HG02588 (cell line): ENCODE measurements at regions not wholly inside any gene's neighbourhood (a gene's known extent, or its start where the extent isn't known, plus 50 kb on each side); places are given as distances from the start of the nearest gene placed in this dataset.
"Not testable (repeated sequence)": the region's sequence is repeated elsewhere in the genome, so short reads cannot be mapped to it uniquely, and the experiment has no call there.

Source experiments
- ATAC-seq: cut with Tn5 transposase; IDR thresholded peaks from one replicate; pipeline ENCODE4 v1.9.1; 2021; ENCODE audit warnings: mild to moderate bottlenecking, moderate library complexity; ENCODE audit not compliant: unreplicated experiment

DNA sequence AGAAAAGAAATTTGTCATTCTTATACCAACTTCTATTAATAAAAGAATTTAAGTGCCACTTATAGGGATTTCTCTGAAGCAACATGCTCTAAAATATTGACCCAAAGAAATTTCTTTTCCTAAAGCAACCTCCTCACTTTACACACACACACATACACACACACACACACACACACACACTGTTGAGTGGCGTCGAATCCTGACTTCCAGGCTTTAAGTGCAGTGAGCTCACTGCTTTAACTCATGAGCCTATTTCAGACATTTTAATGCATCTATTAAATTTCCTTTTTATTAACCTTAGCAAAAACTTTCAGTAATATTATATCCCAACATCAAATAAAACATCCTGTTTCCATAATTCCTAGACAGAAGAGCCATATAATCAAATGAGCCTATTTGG is 229.1 kb upstream of the ACVR2A start:
- no peak for ATAC-seq

GRCh38 chr2:147614979-147615470 is 229.8 kb upstream of the ACVR2A start:
- ATAC-seq: no peak

GRCh38 chr2:147614471-147614870 is 230.4 kb upstream of the ACVR2A start:
- no peak for ATAC-seq

DNA sequence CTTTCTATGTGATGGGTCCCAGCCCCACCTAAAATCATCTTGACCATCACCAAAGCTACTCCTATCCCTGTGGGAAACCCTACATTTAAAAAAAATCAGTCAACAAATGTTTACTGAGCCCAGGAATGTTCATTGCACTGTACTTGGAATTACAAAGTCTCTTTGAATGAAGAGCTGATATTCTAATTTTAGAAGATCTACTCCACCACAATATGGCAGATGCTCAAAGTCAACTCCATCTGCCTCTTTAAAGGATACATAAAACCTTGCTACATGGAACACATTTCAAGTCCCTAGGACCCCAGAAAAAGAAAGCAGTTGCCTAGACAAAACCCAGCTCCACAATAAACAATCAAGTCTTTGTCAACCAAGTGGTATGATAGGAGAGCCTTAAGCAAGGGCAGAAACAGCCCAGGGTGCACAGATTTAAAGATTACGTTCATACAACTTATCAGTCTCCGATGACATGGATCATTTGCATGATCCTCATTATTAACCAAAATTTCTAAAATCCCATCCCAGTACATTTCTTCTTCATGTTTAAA is 234.3 kb upstream of the ACVR2A start:
- no peak for ATAC-seq

DNA sequence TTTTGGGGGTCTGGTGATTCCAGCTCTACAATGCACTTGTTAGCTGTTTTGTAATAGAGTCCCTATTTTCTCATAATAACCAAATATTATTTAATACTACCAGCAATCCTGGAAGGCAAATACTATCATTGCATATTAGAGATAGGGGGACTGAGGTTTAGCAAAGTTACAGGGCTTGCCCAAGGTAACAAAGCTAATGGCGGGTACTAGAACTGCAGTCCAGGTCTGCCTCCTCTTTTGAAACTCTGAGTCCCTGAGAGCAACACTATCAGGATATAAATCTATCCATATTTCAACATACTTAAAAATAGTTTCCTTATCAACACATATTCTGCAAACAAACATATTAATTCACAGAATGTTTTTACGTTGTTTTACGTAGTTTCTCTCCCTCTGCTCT is 235.5 kb upstream of the ACVR2A start:
- no peak for ATAC-seq

DNA sequence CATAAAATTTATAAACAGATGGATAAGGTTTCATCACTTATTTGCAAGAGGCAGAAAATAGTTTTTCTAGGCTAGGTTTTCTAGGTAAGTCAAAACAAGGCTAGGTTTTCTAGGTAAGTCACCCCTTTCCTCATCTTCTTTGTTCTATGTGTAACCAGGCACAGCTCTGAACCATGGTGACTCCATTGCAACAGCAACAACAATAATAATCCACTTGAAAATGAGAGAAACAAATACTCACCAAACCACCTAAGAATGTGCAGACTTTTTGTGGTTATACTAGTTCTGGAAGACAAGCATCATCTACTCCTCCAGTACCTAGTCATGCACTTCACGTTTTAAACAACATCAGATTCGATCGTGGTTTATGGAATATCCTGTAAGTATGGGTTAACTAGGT is 237.4 kb upstream of the ACVR2A start:
- no peak for ATAC-seq

- ATAC-seq: no peak
Measured at GRCh38 chr2:147603876-147604275, 241.0 kb upstream of the ACVR2A start.

DNA sequence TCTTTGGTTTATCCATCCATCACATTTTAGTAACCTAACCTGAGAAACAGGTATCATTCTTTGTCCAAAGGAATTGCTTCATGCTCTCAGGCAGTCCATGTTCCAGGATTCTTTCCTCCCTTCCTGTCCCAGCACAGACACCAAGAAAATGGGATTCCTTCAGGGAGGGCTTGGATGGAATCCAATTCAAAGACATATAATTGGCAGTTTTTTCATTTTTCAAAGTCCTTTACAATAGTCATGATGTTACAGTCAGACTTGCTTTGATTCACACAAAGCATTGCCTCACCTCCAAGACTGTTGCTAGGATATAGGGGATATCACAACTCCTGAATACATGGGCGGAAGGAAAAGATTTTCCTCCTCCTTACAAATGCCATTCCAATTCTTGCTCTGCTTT is 241.4 kb upstream of the ACVR2A start:
- no peak for ATAC-seq

DNA sequence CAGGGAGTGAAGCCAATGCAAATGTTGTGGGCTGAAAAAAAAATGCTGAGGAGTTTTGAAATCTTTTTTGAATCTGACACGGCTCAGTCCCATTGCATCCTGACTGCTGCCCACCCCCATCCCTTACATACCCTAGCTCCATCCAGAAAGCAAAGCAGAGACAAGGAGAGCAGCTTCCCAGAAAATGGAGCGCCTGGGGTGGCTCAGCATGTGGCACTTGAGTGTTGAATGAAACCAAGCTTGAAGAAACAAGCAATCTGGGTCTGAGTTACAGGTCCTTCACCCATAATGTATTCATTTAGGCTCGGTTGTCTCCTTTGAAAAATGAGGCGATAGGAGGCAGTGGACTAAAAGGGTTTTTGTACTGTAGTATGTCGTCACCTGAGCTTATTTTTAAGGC is 244.2 kb upstream of the ACVR2A start:
- ATAC-seq: no peak

- no peak for ATAC-seq
Measured at GRCh38 chr2:147600223-147600622, 244.6 kb upstream of the ACVR2A start.

- ATAC-seq: no peak
Measured at GRCh38 chr2:147595200-147595599, 249.6 kb upstream of the ACVR2A start.

DNA sequence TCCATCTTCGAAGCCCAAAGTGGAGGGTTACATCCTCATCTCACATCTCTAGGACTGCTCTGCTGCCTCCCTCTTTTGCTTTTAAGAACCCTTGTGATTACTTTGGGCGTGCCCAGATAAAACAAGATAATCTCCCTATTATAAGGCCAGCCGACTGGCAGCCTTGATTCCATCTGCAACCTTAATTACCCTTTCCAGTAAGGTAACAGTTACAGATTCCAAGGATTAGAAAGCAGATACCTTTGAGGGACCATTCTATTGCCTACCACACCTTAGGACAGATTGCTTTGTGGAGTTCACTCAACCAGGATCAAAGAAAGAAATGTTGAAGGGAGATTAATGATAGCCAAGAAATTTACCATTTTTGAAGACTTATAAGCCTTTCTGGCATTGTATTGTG is 250.8 kb upstream of the ACVR2A start:
- ATAC-seq: no peak

DNA sequence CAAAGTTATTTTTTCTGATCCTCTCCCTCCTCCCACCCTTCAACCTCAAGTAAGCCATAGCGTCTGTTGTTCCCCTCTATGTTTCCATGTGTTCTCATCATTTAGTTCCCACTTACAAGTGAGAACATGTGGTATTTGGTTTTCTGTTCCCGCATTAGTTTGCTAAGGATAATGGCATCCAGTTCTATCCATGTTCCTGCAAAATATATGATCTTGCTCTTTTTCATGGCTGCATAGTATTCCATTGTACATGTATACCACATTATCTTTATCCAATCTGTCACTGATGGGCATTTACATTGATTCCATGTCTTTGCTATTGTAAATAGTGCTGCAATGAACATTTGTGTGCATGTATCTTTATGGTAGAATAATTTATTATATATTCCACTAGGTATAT is 252.0 kb upstream of the ACVR2A start:
- not testable (repeated sequence) for ATAC-seq

GRCh38 chr2:147589127-147589526 is 255.7 kb upstream of the ACVR2A start:
- no peak for ATAC-seq

- no peak for ATAC-seq
Measured at GRCh38 chr2:147588191-147588590, 256.6 kb upstream of the ACVR2A start.

DNA sequence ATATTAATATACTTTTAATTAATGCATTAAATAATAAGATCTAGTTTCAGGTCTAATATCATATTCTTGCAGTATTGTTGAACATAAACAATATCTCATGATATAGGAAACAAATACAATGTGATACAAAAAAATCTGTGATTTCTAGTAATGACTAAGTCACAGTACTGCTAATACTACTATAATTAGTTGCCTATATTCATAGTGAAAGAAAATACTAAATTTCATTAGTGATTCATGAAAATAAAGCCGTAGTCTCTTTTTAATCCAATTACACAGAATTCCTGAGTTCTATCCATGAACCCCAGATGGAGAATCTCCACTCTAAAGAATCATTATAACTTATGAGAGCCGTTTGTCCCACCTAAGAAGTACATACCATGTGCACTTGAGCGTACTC is 266.3 kb upstream of the ACVR2A start:
- no peak for ATAC-seq

- ATAC-seq: no peak
Measured at GRCh38 chr2:147577998-147578380, 266.8 kb upstream of the ACVR2A start.

DNA sequence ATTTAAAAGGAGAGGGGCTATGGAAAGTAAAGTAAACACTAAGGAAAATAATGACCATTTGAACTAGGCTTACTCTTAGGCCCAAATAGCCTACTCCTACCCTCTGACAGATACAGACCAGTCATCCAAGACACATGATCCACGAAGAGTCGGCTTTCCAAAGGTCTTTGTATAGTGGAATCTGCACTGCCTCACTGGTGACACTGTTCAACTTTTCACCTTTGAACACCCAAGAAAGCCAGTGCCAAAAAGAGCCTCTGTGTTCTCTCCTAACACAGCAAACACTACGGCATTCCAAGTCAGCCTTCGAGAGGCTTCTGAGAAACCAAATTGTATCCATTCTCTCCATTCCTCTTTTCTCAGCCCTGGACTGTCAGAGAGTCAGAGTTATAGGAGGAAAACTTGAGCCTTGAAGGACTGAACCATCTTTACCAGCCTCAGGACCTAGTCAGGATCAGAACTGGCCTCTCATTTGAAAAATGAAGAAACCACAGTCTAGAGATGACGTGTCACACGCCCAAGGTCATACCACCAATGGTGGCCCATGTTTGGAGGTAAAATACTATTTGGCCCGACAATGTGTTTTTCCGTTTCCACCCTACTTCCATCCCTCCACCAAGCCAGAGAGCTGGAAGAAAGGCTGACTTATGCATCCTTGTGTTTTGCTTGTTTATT is 267.4 kb upstream of the ACVR2A start:
- ATAC-seq: no peak

DNA sequence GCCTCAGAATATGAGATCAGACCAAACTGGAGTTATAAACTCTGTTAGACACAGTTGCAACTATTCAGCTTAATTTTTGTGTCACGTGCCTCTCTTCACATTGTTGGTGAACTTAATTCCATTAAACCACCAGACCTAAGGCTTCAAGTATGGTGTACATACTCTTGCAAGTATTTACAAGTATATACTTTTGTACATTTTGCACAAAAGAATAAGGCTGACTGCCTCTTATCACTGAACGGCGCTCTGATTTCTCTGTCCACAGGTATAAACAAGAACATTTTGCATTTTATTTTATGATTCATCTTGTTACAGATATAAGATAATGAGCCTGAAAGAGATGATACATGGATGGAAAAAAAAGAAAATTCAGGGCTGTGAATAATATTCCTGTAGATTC is 269.7 kb upstream of the ACVR2A start:
- no peak for ATAC-seq

GRCh38 chr2:147572622-147573021 is 272.2 kb upstream of the ACVR2A start:
- ATAC-seq: no peak

GRCh38 chr2:147569426-147569825 is 275.4 kb upstream of the ACVR2A start:
- ATAC-seq: no peak

GRCh38 chr2:147568109-147568508 is 276.7 kb upstream of the ACVR2A start:
- ATAC-seq: no peak

GRCh38 chr2:147567136-147567535 is 277.7 kb upstream of the ACVR2A start:
- ATAC-seq: no peak
